ENCODE measurements at regions not wholly inside any gene's neighbourhood (a gene's known extent, or its start where the extent isn't known, plus 50 kb on each side); places are given as distances from the start of the nearest gene placed in this dataset.

DNA sequence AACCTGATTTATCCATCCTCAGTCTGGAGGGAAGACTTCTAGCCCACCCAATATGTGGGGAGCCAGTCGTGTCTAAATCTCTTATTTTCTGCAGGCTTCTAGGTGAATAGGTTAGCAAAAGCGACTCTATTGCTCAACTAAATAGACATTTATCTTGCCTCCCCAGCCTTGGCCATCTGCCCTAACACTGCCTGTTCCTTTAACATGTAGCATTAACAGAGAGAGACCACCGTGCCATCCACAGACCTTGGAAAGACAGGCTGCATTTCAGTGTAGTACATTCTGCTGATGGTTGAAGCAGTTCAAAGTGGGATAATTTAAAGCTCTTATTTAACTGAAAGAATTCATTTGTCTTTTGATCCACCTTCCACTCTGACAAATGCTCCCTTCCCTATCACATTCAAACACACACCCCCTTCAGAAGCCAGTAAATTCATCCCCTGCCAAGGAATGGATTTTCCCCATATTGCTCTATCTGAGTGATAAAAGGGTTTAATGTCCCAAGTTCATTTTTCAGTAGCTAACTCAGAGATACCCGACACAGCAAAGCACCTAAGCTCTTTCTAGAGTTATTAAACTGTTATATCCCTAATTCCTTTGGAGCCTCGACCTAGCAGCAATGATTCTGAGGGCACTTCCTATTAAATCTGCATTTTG is 58.1 kb upstream of the COX10 start:
- no peak overlapping the region for H2AK5ac ChIP-seq (ENCODE audit: low read depth, low read length)
- H2BK20ac ChIP-seq (ENCODE audit: low read length), result no peak overlapping the region
- H2BK12ac ChIP-seq (ENCODE audit: low read depth, low read length), result no peak overlapping the region
- H3K4me3 ChIP-seq (ENCODE audit: extremely low read depth in 1 of 4, insufficient read depth in 2 of 4, low read depth in 3 of 4, low read length in 4 of 4), result no peak overlapping the region
- H3K23me2 ChIP-seq (ENCODE audit: low read depth, low read length), result no peaks in the 10 kb centered on the region
- H3K79me1 ChIP-seq (ENCODE audit: low read depth, low read length), result no peaks in the 10 kb centered on the region
- no peaks in the 10 kb centered on the region for H3K79me2 ChIP-seq (ENCODE audit: control insufficient read depth in 1 of 2, insufficient read depth in 2 of 2, low read length in 2 of 2)
- no peak for FAIRE-seq
- no peaks in the 10 kb centered on the region for H3K36me3 ChIP-seq (ENCODE audit: control insufficient read depth in 2 of 4, insufficient read depth in 4 of 4, low read length in 3 of 4)
- H2BK15ac ChIP-seq (ENCODE audit: low read length), result no peak overlapping the region
- no peaks in the 10 kb centered on the region for H3K27me3 ChIP-seq (replicated peaks in 1 of 4; ENCODE audit: control insufficient read depth in 3 of 4, extremely low read depth in 1 of 4, insufficient read depth in 3 of 4, low read length in 3 of 4)
- H2BK120ac ChIP-seq (replicated peaks; ENCODE audit: low read depth, low read length), result no peak overlapping the region
- peaks cover 0 to 8% (median 4%) of the 10 kb centered on the region in 4 experiments; a peak in 4 of 7 replicates for H3K4me1 ChIP-seq (replicated peaks in 1 of 4; ENCODE audit: control insufficient read depth in 3 of 4, insufficient read depth in 4 of 4, low read length in 3 of 4)
- H3K4me2 ChIP-seq (ENCODE audit: insufficient read depth in 1 of 2, low read depth in 2 of 2, low read length in 2 of 2), result no peak overlapping the region
- no peak overlapping the region for H4K8ac ChIP-seq (ENCODE audit: extremely low read depth, insufficient read depth, low read length)
- no peak overlapping the region for H4K91ac ChIP-seq (replicated peaks; ENCODE audit: insufficient read length, low read length)
- H3K9me3 ChIP-seq (ENCODE audit: insufficient read depth in 2 of 2, low read depth in 1 of 2, low read length in 1 of 2), result no peaks in the 10 kb centered on the region
- no peak overlapping the region for H3K23ac ChIP-seq (ENCODE audit: insufficient read length)
- no peak overlapping the region for H3K9ac ChIP-seq (replicated peaks in 1 of 4; ENCODE audit: extremely low read depth in 1 of 4, low read depth in 3 of 4, low read length in 3 of 4)
- no peak overlapping the region for H3K56ac ChIP-seq (replicated peaks; ENCODE audit: insufficient read length, low read depth, low read length)
- TF ChIP-seq, protein P1, sequence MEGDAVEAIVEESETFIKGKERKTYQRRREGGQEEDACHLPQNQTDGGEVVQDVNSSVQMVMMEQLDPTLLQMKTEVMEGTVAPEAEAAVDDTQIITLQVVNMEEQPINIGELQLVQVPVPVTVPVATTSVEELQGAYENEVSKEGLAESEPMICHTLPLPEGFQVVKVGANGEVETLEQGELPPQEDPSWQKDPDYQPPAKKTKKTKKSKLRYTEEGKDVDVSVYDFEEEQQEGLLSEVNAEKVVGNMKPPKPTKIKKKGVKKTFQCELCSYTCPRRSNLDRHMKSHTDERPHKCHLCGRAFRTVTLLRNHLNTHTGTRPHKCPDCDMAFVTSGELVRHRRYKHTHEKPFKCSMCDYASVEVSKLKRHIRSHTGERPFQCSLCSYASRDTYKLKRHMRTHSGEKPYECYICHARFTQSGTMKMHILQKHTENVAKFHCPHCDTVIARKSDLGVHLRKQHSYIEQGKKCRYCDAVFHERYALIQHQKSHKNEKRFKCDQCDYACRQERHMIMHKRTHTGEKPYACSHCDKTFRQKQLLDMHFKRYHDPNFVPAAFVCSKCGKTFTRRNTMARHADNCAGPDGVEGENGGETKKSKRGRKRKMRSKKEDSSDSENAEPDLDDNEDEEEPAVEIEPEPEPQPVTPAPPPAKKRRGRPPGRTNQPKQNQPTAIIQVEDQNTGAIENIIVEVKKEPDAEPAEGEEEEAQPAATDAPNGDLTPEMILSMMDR (IDR thresholded peaks at IDR 0.05; ENCODE audit: control extremely low read depth in 1 of 3, insufficient read depth in 1 of 3, low read depth in 1 of 3, low read length in 3 of 3), result no peak
- TF ChIP-seq FOSL1 (IDR thresholded peaks at IDR 0.05; ENCODE audit: insufficient read depth, low read depth, low read length) (no peak), CBX5 (IDR thresholded peaks at IDR 0.05; ENCODE audit: low read depth, low read length) (no peak), ZNF274 (IDR thresholded peaks at IDR 0.05; ENCODE audit: borderline replicate concordance, extremely low read depth, low read length) (no peak), CREB1 (IDR thresholded peaks at IDR 0.05) (no peak), RBBP5 (IDR thresholded peaks at IDR 0.05; ENCODE audit: borderline replicate concordance, low read depth, low read length) (no peak)
- TF ChIP-seq, protein P2, sequence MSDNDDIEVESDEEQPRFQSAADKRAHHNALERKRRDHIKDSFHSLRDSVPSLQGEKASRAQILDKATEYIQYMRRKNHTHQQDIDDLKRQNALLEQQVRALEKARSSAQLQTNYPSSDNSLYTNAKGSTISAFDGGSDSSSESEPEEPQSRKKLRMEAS (IDR thresholded peaks at IDR 0.05), result no peak
- TF ChIP-seq, protein P3, sequence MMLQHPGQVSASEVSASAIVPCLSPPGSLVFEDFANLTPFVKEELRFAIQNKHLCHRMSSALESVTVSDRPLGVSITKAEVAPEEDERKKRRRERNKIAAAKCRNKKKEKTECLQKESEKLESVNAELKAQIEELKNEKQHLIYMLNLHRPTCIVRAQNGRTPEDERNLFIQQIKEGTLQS (IDR thresholded peaks at IDR 0.05; ENCODE audit: insufficient read depth, low read depth, low read length), result no peak
- no peak overlapping the region for H2BK5ac ChIP-seq (ENCODE audit: low read depth, low read length)
- DNase-seq (ENCODE audit: low read depth in 1 of 2, low spot score in 2 of 2), result no peak
- no peak overlapping the region for H4K5ac ChIP-seq (ENCODE audit: insufficient read length, low read depth, low read length)
- 0 out of 2 replicates have a peak overlapping the region, but pooled peaks have one; percentile 2 for H3K27ac ChIP-seq (ENCODE audit: low read depth, low read length)
- H2AFZ ChIP-seq (ENCODE audit: low read length), result no peak overlapping the region
- no peaks in the 10 kb centered on the region for H4K20me1 ChIP-seq (replicated peaks in 1 of 2; ENCODE audit: control insufficient read depth in 1 of 2, insufficient read depth in 2 of 2, low read length in 2 of 2)
- 80% methylated on average over 5 of the region's 5 CpGs; no CpG with 5 or more reads in 1 of the 2 experiments for WGBS, 2 experiments (ENCODE audit: extremely low coverage in 1 of 2, insufficient coverage in 1 of 2, insufficient read length in 1 of 2, insufficient replicate concordance in 2 of 2, low coverage in 1 of 2, low lambda C conversion rate in 2 of 2, missing lambda C conversion rate in 1 of 2)
- H3K18ac ChIP-seq (ENCODE audit: extremely low read depth, low read length), result no peak overlapping the region
- no peak overlapping the region for H3K14ac ChIP-seq (ENCODE audit: insufficient read length)
- CTCF ChIA-PET (ENCODE audit: partially characterized antibody), result interaction anchor here (0.6 to 1.2 kb wide), 2 partner anchors 53 to 572 kb away, joined by 3 to 4 read pairs; no protein-coding TSS in a partner anchor
- POLR2A ChIA-PET (ENCODE audit: partially characterized antibody), result no interaction called here
- H3K4ac ChIP-seq (replicated peaks; ENCODE audit: insufficient read length, low read depth, low read length), result no peak overlapping the region

All from H1 (cell line).